GM13976 (cell line): ENCODE measurements at regions not wholly inside any gene's neighbourhood (a gene's known extent, or its start where the extent isn't known, plus 50 kb on each side); places are given as distances from the start of the nearest gene placed in this dataset.

Source experiments
- DNase-seq: peaks from one replicate; pipeline ENCODE4 v3.0.0; 2012; ENCODE audit warnings: low spot score
- in situ Hi-C: fragments of 300-500 bp; cut with MboI; formaldehyde crosslinking; loops from one replicate; pipeline ENCODE4 v1.12.0; 2022; ENCODE audit warnings: low sequenced_read_pairs, mixed read lengths, inconsistent platforms; ENCODE audit not compliant: unreplicated experiment
- TF ChIP-seq, protein P1 (sequence below): IDR thresholded peaks from 2 replicates; pipeline ENCODE4 v1.5.1; 2012; ENCODE audit warnings: borderline replicate concordance, mild to moderate bottlenecking; ENCODE audit not compliant: insufficient read depth; ENCODE audit errors: extremely low read depth, missing control alignments, control extremely low read depth

DNA sequence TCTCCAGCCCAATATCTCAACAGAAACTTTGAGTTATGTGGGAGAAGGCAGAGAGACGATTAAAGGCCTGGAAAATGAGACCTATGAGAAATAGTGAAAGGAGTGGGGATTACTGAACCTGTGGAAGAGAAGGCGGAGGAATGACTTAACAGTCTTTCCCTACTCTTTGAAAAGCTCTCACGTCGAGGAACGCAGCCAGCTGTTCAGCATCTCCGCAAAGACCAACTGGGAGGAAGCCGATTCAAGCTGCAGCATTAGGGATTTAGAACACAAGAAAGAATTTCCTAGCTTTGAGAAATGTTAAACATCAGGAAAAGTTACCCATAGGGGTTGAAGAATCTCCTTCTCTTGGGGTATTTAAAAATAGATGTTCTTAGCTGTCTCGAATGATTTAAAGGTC is 233.2 kb upstream of the PARD3B start:
- TF ChIP-seq, protein P1, sequence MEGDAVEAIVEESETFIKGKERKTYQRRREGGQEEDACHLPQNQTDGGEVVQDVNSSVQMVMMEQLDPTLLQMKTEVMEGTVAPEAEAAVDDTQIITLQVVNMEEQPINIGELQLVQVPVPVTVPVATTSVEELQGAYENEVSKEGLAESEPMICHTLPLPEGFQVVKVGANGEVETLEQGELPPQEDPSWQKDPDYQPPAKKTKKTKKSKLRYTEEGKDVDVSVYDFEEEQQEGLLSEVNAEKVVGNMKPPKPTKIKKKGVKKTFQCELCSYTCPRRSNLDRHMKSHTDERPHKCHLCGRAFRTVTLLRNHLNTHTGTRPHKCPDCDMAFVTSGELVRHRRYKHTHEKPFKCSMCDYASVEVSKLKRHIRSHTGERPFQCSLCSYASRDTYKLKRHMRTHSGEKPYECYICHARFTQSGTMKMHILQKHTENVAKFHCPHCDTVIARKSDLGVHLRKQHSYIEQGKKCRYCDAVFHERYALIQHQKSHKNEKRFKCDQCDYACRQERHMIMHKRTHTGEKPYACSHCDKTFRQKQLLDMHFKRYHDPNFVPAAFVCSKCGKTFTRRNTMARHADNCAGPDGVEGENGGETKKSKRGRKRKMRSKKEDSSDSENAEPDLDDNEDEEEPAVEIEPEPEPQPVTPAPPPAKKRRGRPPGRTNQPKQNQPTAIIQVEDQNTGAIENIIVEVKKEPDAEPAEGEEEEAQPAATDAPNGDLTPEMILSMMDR = no peak
- in situ Hi-C loops = no loop called here

GRCh38 chr2:204313256-204313655 is 232.0 kb upstream of the PARD3B start:
- in situ Hi-C loops = no loop called here
- TF ChIP-seq, protein P1 = no peak
- DNase-seq = no peak

More for the DNA sequence above, 233.2 kb upstream of the PARD3B start:
- no peak for DNase-seq

DNA sequence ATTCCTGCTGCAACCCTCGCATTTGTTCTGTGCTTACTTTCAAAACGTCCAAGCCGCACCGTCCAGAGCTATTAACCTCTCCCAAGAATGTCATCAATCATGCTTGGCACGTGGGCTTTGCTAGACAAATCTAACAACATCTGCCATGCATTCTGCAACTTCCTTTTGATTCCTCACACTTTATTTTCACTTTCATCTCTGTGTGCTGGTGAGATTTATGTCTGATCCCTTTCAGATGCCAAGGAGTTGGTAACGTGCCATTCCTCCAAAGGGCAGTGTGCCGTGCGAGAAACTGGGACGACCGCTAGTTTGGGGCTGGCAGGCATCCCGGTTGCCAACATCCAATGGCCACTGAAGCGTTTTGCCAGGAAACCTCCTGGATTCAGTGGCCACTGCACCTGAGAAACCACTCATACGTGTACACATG is 230.0 kb upstream of the PARD3B start:
- in situ Hi-C loops = no loop called here
- no peak for DNase-seq
- TF ChIP-seq, protein P1 = no peak

GRCh38 chr2:204317640-204318039 is 227.6 kb upstream of the PARD3B start:
- TF ChIP-seq, protein P1 = no peak
- DNase-seq = no peak
- in situ Hi-C loops = no loop called here

GRCh38 chr2:204321027-204321800 is 224.1 kb upstream of the PARD3B start:
- TF ChIP-seq, protein P1 = no peak
- in situ Hi-C loops = no loop called here
- no peak for DNase-seq

GRCh38 chr2:204321910-204322751 is 223.1 kb upstream of the PARD3B start:
- in situ Hi-C loops = no loop called here
- no peak for DNase-seq
- TF ChIP-seq, protein P1 = no peak
